ENCODE measurements at regions not wholly inside any gene's neighbourhood (a gene's known extent, or its start where the extent isn't known, plus 50 kb on each side); places are given as distances from the start of the nearest gene placed in this dataset.

GRCh38 chr1:4367230-4367777 lies 287.1 kb upstream of the AJAP1 start:
- no peak overlapping the region for H3K4me3 ChIP-seq (ENCODE audit: low read depth, low read length)
- no peak for DNase-seq (ENCODE audit: low read depth)

GRCh38 chr1:4369335-4369734 lies 285.1 kb upstream of the AJAP1 start:
- no peak for DNase-seq (ENCODE audit: low read depth)
- no peak for TF ChIP-seq CTCF (conservative IDR thresholded peaks at IDR 0.05; ENCODE audit: low read depth, low read length)
- no peak overlapping the region for H3K4me3 ChIP-seq (ENCODE audit: low read depth, low read length)

More at GRCh38 chr1:4367230-4367777, 287.1 kb upstream of the AJAP1 start:
- no peak for TF ChIP-seq CTCF (conservative IDR thresholded peaks at IDR 0.05; ENCODE audit: low read depth, low read length)

- no peak for DNase-seq (ENCODE audit: low read depth)
- TF ChIP-seq CTCF (conservative IDR thresholded peaks at IDR 0.05; ENCODE audit: low read depth, low read length) = no peak
- no peak overlapping the region for H3K4me3 ChIP-seq (ENCODE audit: low read depth, low read length)
Observed at GRCh38 chr1:4371849-4372248, 282.6 kb upstream of the AJAP1 start.

- DNase-seq (ENCODE audit: low read depth) = peak; percentile 86
- peak; percentile 3 for TF ChIP-seq CTCF (conservative IDR thresholded peaks at IDR 0.05; ENCODE audit: low read depth, low read length)
- H3K4me3 ChIP-seq (ENCODE audit: low read depth, low read length) = no peak overlapping the region
Observed at GRCh38 chr1:4375812-4376211, 278.6 kb upstream of the AJAP1 start.

- no peak for TF ChIP-seq CTCF (conservative IDR thresholded peaks at IDR 0.05; ENCODE audit: low read depth, low read length)
- no peak overlapping the region for H3K4me3 ChIP-seq (ENCODE audit: low read depth, low read length)
- DNase-seq (ENCODE audit: low read depth) = peak; percentile 70
Observed at GRCh38 chr1:4379451-4380175, 274.8 kb upstream of the AJAP1 start.

- no peak for TF ChIP-seq CTCF (conservative IDR thresholded peaks at IDR 0.05; ENCODE audit: low read depth, low read length)
- DNase-seq (ENCODE audit: low read depth) = peak; percentile 77
Observed at GRCh38 chr1:4380564-4381168, 273.7 kb upstream of the AJAP1 start.

More at GRCh38 chr1:4380564-4381168, 273.7 kb upstream of the AJAP1 start:
- no peak overlapping the region for H3K4me3 ChIP-seq (ENCODE audit: low read depth, low read length)

All from choroid plexus epithelial cell (primary cell).